HepG2 (cell line): ENCODE measurements at regions not wholly inside any gene's neighbourhood (a gene's known extent, or its start where the extent isn't known, plus 50 kb on each side); places are given as distances from the start of the nearest gene placed in this dataset.
A peak's percentile ranks its signal among the peaks of the same experiment; 100 is the strongest.

Experiments
- BRCA1 ChIP-seq: sonication (generic); formaldehyde crosslinking; IDR thresholded peaks from 2 replicates; pipeline ENCODE4 v1.4.0; 2020; ENCODE audit warnings: missing genetic modification reagents
- GFI1 ChIP-seq: sonication (generic); formaldehyde crosslinking; IDR thresholded peaks from 2 replicates; pipeline ENCODE4 v1.5.0; 2020; ENCODE audit warnings: missing genetic modification reagents, mild to moderate bottlenecking, borderline replicate concordance
- HNF1B ChIP-seq: sonication (generic); formaldehyde crosslinking; IDR thresholded peaks from 2 replicates; pipeline ENCODE4 v1.5.1; 2020; ENCODE audit warnings: mild to moderate bottlenecking, moderate library complexity, missing genetic modification reagents
- KLF13 ChIP-seq: sonication (generic); formaldehyde crosslinking; IDR thresholded peaks from 2 replicates; pipeline ENCODE4 v1.4.0; 2020; ENCODE audit warnings: mild to moderate bottlenecking, missing genetic modification reagents
- MED13 ChIP-seq: sonication (generic); formaldehyde crosslinking; IDR thresholded peaks from 2 replicates; pipeline ENCODE4 v1.5.0; 2020; ENCODE audit warnings: missing genetic modification reagents
- MEIS2 ChIP-seq: sonication (generic); formaldehyde crosslinking; IDR thresholded peaks from 2 replicates; pipeline ENCODE4 v1.9.0; 2021; ENCODE audit warnings: mild to moderate bottlenecking, missing genetic modification reagents
- NCOA2 ChIP-seq: sonication (generic); formaldehyde crosslinking; IDR thresholded peaks from 2 replicates; pipeline ENCODE4 v1.8.0; 2022; ENCODE audit warnings: inconsistent platforms
- ZBTB38 ChIP-seq: sonication (generic); formaldehyde crosslinking; IDR thresholded peaks from 2 replicates; pipeline ENCODE4 v1.5.1; 2020; ENCODE audit warnings: mild to moderate bottlenecking, missing genetic modification reagents
- ZFP1 ChIP-seq: IDR thresholded peaks from 2 replicates; pipeline ENCODE4 v1.6.1; 2016
- ZNF362 ChIP-seq: sonication (generic); formaldehyde crosslinking; IDR thresholded peaks from 2 replicates; pipeline ENCODE4 v1.4.0; 2020; ENCODE audit warnings: missing genetic modification reagents, mild to moderate bottlenecking, borderline replicate concordance
- ZNF816 ChIP-seq: sonication (generic); formaldehyde crosslinking; IDR thresholded peaks from 2 replicates; pipeline ENCODE4 v1.8.0; 2022; ENCODE audit warnings: missing genetic modification reagents, mild to moderate bottlenecking, borderline replicate concordance
- TF ChIP-seq, protein P1 (sequence below): sonication (generic); formaldehyde crosslinking; IDR thresholded peaks from 2 replicates; pipeline ENCODE4 v1.9.0; 2021; ENCODE audit warnings: missing genetic modification reagents, borderline replicate concordance
- TF ChIP-seq, protein P2 (sequence below): sonication (generic); formaldehyde crosslinking; IDR thresholded peaks from 2 replicates; pipeline ENCODE4 v1.5.0; 2020; ENCODE audit warnings: mild to moderate bottlenecking, missing genetic modification reagents, borderline replicate concordance

DNA sequence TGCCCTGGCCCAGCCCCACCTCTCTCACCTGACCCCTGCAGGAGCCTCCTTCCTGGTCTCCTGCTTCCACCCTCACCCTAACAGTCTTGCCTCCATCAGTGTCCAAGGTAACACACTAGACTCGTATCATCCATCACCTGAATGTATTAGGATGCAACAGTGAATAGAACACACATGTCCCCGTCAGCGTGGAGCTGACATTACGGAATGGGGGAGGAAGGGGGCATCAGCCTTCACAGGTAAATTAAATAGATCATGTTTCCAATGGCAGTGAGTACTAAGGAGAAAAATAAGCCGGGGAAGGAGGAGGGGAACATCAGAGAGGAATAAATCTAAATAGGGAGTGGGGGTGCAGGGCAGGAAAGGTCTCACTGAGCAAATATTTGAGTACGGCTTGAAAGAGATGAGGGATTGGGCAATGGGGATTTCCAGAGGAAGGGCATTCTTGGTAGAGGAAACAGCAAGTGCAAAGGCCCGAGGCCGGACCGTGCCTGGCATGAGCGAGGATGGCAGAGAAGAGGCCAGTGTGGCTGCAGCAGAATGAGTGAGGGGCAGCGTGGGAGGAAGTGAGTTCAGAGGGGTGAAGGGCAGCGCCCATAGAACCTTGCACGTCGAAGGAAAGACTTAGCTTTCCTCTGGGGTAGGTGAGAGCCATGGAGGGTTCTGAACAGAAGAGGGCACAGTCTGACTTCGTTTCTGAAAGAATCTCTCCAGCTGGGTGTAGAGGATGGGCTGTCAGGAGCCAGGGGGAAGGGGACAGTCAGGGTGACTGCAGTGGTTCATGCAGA, 110.1 kb upstream of the PTPN1 start (continued):
- TF ChIP-seq HNF1B (CRISPR knock-in tag) (peak; percentile 91), ZFP1 (CRISPR knock-in tag) (no peak; the same call in 1 of the 2 replicates), NCOA2 (CRISPR knock-in tag) (peak; percentile 100), ZNF362 (CRISPR knock-in tag) (peak; percentile 91), ZBTB38 (CRISPR knock-in tag) (peak; percentile 83), KLF13 (CRISPR knock-in tag) (no peak; the same call in 1 of the 2 replicates), ZNF816 (CRISPR knock-in tag) (peak; percentile 92; the same call in 1 of the 2 replicates), GFI1 (CRISPR knock-in tag) (peak; percentile 98), BRCA1 (CRISPR knock-in tag) (peak; percentile 65; the same call in 1 of the 2 replicates), MEIS2 (CRISPR knock-in tag) (no peak; the same call in 1 of the 2 replicates), MED13 (CRISPR knock-in tag) (peak; percentile 99)
- TF ChIP-seq, protein P1, sequence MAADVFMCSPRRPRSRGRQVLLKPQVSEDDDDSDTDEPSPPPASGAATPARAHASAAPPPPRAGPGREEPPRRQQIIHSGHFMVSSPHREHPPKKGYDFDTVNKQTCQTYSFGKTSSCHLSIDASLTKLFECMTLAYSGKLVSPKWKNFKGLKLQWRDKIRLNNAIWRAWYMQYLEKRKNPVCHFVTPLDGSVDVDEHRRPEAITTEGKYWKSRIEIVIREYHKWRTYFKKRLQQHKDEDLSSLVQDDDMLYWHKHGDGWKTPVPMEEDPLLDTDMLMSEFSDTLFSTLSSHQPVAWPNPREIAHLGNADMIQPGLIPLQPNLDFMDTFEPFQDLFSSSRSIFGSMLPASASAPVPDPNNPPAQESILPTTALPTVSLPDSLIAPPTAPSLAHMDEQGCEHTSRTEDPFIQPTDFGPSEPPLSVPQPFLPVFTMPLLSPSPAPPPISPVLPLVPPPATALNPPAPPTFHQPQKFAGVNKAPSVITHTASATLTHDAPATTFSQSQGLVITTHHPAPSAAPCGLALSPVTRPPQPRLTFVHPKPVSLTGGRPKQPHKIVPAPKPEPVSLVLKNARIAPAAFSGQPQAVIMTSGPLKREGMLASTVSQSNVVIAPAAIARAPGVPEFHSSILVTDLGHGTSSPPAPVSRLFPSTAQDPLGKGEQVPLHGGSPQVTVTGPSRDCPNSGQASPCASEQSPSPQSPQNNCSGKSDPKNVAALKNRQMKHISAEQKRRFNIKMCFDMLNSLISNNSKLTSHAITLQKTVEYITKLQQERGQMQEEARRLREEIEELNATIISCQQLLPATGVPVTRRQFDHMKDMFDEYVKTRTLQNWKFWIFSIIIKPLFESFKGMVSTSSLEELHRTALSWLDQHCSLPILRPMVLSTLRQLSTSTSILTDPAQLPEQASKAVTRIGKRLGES = no peak; the same call in 1 of the 2 replicates
- TF ChIP-seq, protein P2, sequence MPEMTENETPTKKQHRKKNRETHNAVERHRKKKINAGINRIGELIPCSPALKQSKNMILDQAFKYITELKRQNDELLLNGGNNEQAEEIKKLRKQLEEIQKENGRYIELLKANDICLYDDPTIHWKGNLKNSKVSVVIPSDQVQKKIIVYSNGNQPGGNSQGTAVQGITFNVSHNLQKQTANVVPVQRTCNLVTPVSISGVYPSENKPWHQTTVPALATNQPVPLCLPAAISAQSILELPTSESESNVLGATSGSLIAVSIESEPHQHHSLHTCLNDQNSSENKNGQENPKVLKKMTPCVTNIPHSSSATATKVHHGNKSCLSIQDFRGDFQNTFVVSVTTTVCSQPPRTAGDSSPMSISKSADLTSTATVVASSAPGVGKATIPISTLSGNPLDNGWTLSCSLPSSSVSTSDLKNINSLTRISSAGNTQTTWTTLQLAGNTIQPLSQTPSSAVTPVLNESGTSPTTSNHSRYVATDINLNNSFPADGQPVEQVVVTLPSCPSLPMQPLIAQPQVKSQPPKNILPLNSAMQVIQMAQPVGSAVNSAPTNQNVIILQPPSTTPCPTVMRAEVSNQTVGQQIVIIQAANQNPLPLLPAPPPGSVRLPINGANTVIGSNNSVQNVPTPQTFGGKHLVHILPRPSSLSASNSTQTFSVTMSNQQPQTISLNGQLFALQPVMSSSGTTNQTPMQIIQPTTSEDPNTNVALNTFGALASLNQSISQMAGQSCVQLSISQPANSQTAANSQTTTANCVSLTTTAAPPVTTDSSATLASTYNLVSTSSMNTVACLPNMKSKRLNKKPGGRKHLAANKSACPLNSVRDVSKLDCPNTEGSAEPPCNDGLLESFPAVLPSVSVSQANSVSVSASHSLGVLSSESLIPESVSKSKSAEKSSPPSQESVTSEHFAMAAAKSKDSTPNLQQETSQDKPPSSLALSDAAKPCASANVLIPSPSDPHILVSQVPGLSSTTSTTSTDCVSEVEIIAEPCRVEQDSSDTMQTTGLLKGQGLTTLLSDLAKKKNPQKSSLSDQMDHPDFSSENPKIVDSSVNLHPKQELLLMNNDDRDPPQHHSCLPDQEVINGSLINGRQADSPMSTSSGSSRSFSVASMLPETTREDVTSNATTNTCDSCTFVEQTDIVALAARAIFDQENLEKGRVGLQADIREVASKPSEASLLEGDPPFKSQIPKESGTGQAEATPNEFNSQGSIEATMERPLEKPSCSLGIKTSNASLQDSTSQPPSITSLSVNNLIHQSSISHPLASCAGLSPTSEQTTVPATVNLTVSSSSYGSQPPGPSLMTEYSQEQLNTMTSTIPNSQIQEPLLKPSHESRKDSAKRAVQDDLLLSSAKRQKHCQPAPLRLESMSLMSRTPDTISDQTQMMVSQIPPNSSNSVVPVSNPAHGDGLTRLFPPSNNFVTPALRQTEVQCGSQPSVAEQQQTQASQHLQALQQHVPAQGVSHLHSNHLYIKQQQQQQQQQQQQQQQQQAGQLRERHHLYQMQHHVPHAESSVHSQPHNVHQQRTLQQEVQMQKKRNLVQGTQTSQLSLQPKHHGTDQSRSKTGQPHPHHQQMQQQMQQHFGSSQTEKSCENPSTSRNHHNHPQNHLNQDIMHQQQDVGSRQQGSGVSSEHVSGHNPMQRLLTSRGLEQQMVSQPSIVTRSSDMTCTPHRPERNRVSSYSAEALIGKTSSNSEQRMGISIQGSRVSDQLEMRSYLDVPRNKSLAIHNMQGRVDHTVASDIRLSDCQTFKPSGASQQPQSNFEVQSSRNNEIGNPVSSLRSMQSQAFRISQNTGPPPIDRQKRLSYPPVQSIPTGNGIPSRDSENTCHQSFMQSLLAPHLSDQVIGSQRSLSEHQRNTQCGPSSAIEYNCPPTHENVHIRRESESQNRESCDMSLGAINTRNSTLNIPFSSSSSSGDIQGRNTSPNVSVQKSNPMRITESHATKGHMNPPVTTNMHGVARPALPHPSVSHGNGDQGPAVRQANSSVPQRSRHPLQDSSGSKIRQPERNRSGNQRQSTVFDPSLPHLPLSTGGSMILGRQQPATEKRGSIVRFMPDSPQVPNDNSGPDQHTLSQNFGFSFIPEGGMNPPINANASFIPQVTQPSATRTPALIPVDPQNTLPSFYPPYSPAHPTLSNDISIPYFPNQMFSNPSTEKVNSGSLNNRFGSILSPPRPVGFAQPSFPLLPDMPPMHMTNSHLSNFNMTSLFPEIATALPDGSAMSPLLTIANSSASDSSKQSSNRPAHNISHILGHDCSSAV (CRISPR knock-in tag) = no peak
